ACHN (cell line): ENCODE measurements at regions not wholly inside any gene's neighbourhood (a gene's known extent, or its start where the extent isn't known, plus 50 kb on each side); places are given as distances from the start of the nearest gene placed in this dataset.
"Not testable (repeated sequence)": the region's sequence is repeated elsewhere in the genome, so short reads cannot be mapped to it uniquely, and the experiment has no call there.

Experiments
- DNase-seq: peaks from one replicate; pipeline ENCODE4 v3.0.0-alpha.2; 2015
- in situ Hi-C: cut with HindIII; loops from 2 replicates; pipeline ENCODE4 v1.10.0; 2017; ENCODE audit warnings: low sequenced_read_pairs, low pct_ligation_motif_present, low pct_unique_long_range_greater_than_20kb

DNA sequence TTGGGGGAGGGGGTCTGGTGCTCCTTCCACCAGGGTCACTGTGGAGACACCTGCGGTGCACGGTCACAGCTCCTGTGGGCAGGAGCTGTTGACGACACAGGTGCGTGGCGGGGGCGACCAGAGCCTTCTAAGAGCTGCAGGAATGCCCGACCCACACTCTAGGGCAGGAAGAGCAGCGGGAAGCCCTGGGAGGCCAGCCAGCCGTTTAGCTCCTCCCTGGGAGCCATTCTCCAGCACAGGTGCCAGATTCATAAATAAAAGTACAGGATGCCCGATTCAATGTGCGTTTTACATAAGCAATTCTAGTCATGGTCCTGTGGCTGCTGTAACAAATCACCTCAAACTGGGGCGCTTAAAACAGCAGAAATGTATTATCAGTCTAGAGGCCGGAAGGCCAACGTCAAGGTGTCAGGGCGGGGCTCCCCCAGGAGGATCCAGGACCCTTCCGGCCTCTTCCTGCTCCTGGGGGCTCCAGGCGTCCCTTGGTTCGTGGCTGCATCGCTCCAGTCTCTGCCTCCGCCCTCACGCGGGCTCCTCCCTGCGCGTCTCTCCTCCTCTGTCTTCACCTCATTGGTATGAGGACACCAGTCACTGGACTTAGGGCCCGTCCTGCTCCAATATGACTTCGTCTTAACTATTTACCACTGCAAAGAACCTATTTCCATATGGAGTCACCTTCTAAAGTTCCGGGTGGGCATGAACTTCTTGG, 155.4 kb downstream of the FOXL1 start:
- in situ Hi-C loops, result no loop called here
- DNase-seq, result no peak

DNA sequence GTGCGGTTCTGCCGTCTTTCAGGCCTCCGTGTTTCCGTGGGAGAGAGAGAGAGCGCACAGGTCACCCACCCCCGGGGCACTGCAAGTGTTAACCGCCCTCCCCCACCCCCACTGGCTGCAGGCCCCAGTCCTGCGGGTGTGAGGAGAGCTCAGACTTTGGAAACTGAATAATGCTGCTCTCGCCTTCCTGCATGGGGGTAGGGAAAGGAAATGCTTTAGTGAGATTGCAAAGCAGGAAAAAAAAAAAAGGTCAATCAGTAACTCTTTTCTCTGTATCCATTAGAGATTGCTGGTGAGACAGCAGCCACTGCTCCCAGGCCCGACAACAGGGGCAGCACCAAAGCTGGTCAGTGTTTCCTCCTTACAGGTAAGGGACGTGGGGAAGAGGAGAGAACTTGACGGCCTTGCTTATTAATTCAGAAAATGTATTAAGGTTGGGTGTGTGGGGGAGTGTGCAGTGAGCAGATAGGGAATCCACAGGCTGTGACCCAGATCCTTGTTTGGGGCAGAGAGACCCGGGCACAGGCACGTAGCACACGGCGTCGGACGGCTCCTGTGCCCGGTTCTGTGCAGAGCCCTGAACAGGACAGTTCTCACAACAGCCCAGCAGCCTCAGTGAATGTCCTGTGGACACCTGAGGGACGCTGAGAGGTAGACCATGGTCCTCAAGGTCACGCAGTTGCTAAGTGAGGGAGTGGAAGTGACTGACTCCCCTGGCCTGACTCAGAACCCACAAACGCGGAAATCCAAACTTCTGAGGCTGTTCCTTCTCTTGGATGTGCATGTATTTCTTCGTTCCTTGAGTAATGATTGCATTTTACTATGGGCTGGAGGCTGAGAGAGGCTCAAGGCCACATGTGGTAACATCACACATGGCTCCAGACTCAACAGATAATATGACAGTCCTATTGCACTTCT, 156.5 kb downstream of the FOXL1 start:
- in situ Hi-C loops, result no loop called here
- DNase-seq, result peak; percentile 55

GRCh38 chr16:86735727-86736126, 157.4 kb downstream of the FOXL1 start:
- no peak for DNase-seq
- in situ Hi-C loops, result no loop called here

DNA sequence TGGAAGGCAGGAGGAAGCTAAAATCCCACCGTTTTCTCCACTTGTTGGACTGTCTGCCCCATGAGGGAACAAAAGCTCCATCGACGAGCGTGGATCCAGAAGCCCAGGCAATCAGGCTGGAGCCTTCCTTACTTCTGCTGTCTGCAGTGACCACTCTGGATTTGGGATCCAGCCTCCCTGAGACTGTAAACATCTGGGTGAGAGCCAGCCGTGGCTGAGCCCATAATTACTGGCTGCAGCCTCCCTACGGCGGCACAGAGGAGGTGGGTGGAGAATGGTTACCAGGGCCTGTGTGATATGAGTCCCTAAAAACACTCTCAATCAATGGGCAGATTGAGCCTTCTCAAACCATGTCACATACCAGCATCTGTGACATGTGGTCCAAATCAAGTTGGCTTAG, 158.2 kb downstream of the FOXL1 start:
- no peak for DNase-seq
- in situ Hi-C loops, result no loop called here

DNA sequence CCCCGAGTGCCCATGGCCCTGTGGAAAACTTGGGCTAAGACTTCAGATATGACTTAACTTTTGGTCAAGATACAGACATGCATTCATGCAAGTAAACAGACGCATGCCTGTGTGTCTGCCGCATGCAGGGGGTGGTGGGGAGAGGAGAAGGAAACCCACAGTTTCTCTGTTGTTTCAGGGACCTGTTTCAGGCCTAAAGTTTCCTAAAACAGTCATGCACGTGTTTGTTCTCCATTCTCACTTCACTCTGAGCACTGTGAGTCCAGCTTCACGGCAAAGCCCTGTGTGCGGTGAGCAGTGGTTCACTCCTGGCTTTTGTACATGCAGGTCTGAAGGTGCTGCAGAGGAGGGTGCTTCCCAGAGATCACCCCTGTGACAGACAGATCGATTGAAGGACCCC, 158.7 kb downstream of the FOXL1 start:
- DNase-seq, result no peak
- in situ Hi-C loops, result no loop called here

DNA sequence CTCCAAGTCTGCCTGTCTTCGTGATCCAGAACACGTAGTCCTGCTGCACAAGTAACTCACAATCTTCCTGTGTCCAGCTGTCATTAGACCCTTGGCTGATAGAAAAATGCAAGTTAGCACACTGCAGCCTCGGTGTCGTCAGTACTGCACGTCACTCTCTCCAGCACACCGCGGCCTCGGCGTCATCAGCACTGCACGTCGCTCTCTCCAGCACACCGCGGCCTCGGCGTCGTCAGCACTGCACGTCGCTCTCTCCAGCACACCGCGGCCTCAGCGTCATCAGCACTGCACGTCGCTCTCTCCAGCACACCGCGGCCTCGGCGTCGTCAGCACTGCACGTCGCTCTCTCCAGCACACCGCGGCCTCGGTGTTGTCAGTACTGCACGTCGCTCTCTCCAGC, 160.0 kb downstream of the FOXL1 start:
- in situ Hi-C loops, DNase-seq: not testable (repeated sequence)

DNA sequence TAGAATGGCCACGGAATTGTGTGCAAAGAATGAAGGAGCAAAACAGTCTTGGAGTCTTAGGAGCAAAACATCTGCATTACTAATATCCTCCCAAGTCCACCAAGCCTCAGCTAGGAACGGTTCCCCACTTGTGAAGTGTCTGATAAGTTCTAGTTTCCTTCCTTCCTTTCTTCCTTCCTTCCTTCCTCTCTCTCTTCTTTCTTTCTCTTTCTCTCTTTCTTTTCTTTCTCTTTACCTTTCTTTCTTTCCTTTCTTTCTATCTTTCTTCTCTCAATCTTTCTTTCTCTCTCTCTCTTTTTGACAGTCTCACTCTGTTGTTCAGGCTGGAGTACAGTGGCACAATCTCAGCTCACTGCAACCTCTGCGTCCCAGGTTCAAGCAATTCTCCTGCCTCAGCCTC, 160.8 kb downstream of the FOXL1 start:
- no peak for DNase-seq
- in situ Hi-C loops, result no loop called here

DNA sequence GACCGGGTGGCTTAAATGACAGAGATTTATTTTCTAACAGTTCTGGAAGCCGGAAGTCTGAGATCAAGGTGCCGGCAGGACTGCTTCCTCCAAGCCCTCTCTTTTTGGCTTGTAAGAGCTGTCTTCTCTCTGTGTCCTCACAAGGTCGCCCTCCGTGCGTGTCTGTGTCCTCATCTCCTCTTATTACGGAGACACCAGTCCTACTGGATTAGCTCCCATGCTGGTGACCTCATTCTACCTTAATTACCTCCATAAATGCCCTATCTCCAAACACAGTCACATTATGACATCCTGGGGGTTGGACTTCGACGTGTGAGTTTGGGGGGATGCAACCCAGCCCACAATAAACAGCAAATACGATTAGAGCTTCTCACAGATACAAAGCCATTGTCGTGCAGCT, 161.5 kb downstream of the FOXL1 start:
- DNase-seq, result no peak
- in situ Hi-C loops, result no loop called here

DNA sequence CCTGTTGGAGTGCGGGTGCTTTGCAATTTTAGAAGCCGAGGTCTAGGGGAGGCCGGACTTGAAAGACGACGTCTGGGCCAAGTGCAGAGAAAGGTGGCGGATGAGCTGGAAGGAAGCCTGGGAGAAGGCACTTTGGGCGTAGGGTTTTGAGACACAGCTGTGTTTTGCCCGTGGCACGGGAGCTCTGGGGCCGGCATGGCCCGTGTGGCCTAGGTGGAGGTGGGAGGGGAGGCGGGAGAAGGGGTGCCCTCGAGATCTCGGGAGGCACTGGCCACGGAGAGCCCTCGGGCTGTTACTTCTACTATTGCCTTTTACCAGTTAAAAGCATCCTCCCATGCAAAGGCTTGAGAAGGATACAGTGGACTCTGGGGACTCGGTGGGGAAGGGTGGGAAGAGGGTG, 161.9 kb downstream of the FOXL1 start:
- DNase-seq, result no peak
- in situ Hi-C loops, result no loop called here

DNA sequence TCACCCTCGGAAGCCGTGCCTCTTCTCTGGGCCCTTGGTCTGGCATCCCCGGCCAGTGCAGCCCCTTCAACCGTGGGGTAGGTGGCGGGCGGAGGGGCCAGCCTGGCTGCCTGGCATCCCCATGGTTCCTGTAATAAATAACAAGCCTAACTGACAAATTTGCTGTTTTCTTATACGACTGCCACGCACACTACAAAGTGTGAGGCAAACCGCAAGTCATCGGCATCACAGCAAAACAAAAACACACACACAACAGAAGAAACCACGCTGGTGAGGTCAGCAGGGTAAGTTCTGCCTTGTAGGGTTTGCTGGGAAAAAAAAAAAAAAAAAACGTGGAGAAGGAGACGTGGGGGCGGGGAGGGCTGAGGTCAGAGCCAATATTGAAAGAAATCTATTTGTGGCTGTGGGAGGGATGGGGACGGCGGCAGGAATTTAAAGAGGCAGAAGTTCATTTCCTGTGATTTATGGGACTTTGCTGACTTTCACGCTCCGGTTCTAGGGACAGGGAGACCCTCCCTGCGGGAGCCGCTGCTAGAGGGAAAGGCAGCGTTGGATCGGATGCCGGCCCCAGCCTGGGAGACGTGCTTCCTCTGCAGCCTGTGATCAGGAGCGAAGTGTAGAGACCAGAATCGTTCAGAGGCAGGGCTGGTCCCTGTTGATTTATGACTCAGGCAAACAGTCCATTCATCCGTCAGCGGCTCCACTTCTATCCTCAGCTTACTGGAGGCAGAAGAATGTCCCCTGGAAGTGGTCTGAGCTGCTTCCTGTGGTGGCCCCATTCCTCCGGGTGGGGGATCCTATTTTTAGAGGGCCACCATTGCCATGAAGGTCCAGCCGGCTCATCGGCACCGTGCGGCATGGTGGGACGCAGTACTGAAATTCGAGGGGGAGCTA, 162.8 kb downstream of the FOXL1 start:
- no peak for DNase-seq
- in situ Hi-C loops, result no loop called here

GRCh38 chr16:86747761-86748160, 169.4 kb downstream of the FOXL1 start:
- no peak for DNase-seq
- in situ Hi-C loops, result no loop called here

DNA sequence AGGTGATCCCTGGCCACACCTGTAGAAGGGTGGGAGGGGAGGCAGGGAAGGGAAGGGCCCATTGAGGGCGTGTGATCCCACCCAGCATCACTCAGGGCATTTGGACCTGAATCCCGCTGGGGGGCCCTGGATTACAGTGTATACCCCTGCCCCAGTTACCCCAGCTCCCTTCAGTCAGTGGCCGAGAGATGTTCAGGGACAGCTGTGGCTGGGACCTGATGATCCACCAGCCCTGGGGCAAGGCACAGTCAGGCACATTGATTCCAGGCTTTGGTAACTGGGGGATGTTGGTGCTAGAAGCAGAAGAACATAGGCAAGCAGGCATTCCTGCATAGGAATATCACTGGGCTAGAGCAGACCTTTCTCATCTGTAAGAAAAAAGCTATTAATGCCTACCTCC, 170.3 kb downstream of the FOXL1 start:
- no peak for DNase-seq
- in situ Hi-C loops, result no loop called here

DNA sequence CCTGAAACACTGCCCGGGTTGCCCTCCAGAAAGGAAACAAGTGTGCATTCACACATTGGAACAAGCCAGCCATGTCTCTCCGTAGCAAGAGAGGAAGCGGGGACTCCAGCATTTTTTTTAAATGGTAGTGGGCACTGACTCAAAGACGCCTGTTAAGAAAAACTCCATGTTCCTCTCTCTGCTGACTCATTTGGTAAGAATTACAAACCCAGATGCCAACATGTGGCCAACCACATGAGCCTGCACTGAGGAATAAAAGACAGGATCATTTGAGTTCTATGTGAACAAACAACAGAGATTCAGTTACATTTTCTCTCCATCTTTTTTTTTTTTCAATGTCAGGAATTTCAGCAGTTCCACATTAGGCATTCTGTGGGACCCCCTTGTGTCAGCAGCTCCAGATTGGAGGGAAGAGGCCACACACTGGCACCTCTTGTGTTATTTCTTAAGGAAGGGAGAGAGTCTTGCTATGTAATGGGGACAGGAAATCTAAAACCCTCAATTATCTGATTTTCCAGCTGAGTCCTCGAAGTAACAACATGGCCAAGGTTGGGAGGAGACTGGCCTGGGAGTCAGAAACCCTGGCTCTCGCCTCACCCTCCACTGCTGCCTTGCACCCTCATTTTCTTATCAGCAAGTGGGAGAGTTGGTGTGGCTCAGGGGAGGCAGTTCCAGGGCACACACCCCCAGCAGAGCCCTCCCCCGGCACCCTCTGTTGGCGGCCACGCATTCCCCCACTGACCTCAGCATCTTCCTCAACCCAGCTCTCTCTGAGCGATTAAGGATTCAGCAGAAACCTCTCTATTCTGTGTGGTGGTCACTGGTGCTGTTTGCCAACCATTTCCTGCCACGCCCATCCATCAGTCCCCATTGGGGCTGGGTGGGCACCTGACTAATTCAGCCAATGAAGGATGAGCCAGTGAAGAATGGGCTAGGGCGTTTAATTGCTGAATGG, 173.0 kb downstream of the FOXL1 start:
- in situ Hi-C loops, result no loop called here
- peak; percentile 75 for DNase-seq

GRCh38 chr16:86752582-86753175, 174.3 kb downstream of the FOXL1 start:
- no peak for DNase-seq
- in situ Hi-C loops, result no loop called here

DNA sequence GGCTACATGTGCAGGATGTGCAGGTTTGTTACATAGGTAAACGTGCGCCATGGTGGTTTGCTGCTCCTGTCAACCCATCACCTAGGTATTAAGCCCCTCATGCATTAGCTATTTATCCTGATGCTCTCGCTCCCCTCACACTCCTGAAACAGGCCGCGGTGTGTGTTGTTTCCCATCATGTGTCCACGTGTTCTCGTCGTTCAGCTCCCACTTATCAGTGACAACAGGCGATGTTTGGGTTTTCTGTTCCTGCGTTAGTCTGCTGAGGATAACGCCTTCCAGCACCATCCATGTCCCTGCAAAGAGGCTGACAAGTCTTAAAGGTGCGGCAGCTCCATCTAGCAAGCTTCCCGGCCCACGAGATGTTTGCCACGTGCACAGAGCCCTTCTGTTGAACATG, 175.1 kb downstream of the FOXL1 start:
- DNase-seq, result no peak
- in situ Hi-C loops, result no loop called here

DNA sequence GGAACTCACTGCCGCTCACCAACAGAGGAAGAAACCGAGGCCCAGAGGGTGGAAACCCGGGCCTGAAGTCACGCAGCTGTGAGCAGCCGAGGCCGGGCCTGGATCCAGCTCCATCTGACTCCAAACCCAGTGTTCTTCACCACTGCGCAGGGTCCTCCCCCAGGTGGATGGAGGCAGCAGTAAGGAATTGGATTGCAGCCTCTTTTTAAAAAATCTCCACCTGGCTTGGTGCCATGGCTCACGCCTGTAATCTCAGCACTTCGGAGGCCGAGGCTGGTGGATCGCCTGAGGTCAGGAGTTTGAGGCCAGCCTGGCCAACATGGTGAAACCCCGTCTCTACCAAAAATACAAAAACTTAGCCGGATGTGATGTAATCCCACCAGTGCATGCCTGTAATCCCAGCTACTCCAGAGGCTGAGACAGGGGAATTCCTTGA, 177.2 kb downstream of the FOXL1 start:
- no peak for DNase-seq
- in situ Hi-C loops, result no loop called here

DNA sequence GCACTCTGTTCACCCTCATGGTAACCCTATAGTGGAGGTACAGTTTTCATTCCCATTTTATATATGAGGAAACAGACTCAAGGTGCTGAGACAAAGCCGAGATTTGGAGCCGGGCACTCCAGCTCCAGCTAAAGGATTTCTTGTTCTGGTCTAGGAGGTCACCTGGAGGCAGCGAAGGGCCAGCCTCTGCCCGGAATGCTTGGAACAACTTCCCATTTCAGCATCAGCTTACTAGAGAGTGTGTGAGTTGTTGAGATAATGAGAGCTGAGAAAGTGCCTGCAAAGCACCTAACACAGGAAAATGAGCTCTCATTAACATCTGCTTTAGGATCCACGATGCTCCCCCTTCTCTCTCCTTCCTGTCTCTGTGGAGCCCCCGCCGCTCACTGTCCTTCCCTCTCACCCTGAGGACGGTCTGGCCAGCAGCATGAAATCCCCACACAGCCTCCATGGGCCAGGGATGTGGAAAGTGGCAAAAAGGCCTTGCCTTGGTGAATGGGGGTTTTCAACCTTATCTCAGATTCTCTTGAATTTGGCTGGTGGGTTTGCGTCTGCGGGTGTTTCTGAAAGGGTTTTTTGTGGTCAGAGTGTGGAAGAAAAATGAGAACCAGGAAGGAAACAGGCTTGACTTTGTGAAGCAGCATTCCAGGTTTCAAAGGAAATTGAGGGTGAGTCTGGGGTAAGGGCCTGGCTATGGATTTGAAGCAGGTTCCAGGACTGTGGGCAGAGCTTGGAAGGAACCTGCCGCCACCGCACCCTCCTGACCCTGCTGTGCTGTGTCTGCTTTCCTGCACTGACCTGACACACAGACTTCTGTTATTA, 178.7 kb downstream of the FOXL1 start:
- in situ Hi-C loops, result no loop called here

More for the DNA sequence above, 178.7 kb downstream of the FOXL1 start:
- no peak for DNase-seq
